ENCODE measurements at regions not wholly inside any gene's neighbourhood (a gene's known extent, or its start where the extent isn't known, plus 50 kb on each side); places are given as distances from the start of the nearest gene placed in this dataset.
A peak's percentile ranks its signal among the peaks of the same experiment; 100 is the strongest.

GRCh38 chr6:103122766-103123601 lies 1729.5 kb downstream of the GRIK2 start (continued):
- no peak for TF ChIP-seq GTF2F1 (IDR thresholded peaks at IDR 0.05; ENCODE audit: borderline replicate concordance, low read depth, low read length)
- TF ChIP-seq TAF7 (optimal IDR thresholded peaks at IDR 0.05; ENCODE audit: borderline replicate concordance, low read depth, low read length) = no peak
- TF ChIP-seq HDAC2 (IDR thresholded peaks at IDR 0.05; ENCODE audit: borderline replicate concordance in 1 of 2, low read depth in 2 of 2, low read length in 2 of 2) = no peak
- TF ChIP-seq RAD21 (IDR thresholded peaks at IDR 0.05 in 1 of 2, conservative IDR thresholded peaks at IDR 0.05 in 1 of 2; ENCODE audit: low read depth in 2 of 2, low read length in 2 of 2) = peak; percentile 92 to 94
- TF ChIP-seq CHD2 (IDR thresholded peaks at IDR 0.05; ENCODE audit: low read length) = no peak
- TF ChIP-seq KDM5A (IDR thresholded peaks at IDR 0.05; ENCODE audit: low read length) = no peak
- TF ChIP-seq BACH1 (IDR thresholded peaks at IDR 0.05; ENCODE audit: low read length) = peak; percentile 24; the same call in 1 of the 2 replicates
- TF ChIP-seq MAX (IDR thresholded peaks at IDR 0.05) = no peak
- TF ChIP-seq E2F6 (IDR thresholded peaks at IDR 0.05) = peak; percentile 28; the same call in 1 of the 2 replicates
- TF ChIP-seq YY1 (IDR thresholded peaks at IDR 0.05; ENCODE audit: low read depth, low read length) = peak; percentile 52; the same call in 1 of the 2 replicates
- TF ChIP-seq SIX5 (IDR thresholded peaks at IDR 0.05; ENCODE audit: low read depth, low read length) = no peak

Data from H1 (cell line).